ENCODE measurements at regions not wholly inside any gene's neighbourhood (a gene's known extent, or its start where the extent isn't known, plus 50 kb on each side); places are given as distances from the start of the nearest gene placed in this dataset.
"Not testable (repeated sequence)": the region's sequence is repeated elsewhere in the genome, so short reads cannot be mapped to it uniquely, and the experiment has no call there.

GRCh38 chr6:63023726-63024125 is 187.5 kb upstream of the FKBP1C start:
- no peaks in the 10 kb centered on the region for H3K36me3 ChIP-seq (ENCODE audit: insufficient read depth, low read length)
- no peaks in the 10 kb centered on the region for H3K4me1 ChIP-seq (ENCODE audit: insufficient read depth, low read length)
- no peak overlapping the region for H2AFZ ChIP-seq (ENCODE audit: low read length)
- no peak overlapping the region for H3K27ac ChIP-seq (ENCODE audit: low read depth, low read length)
- no peak for DNase-seq (ENCODE audit: insufficient read length, low spot score, missing footprints)
- H3K79me2 ChIP-seq (ENCODE audit: insufficient read depth, low read length) = no peaks in the 10 kb centered on the region
- no peaks in the 10 kb centered on the region for H3K9me3 ChIP-seq (ENCODE audit: low read depth, low read length)
- H3K27me3 ChIP-seq (ENCODE audit: insufficient read depth, low read length) = no peaks in the 10 kb centered on the region
- no peak overlapping the region for H3K4me2 ChIP-seq (ENCODE audit: insufficient read depth, low read length)
- no peak for TF ChIP-seq CTCF (IDR thresholded peaks at IDR 0.05; ENCODE audit: extremely low read depth, low read depth, low read length)
- H4K20me1 ChIP-seq (ENCODE audit: insufficient read depth, low read length) = no peaks in the 10 kb centered on the region
- H3K4me3 ChIP-seq (ENCODE audit: insufficient read depth, low read length) = no peak overlapping the region

- Histone ChIP-seq H3K79me2 (ENCODE audit: insufficient read depth, low read length) (no peaks in the 10 kb centered on the region), H2AFZ (ENCODE audit: low read length) (no peak overlapping the region), H3K4me1 (ENCODE audit: insufficient read depth, low read length) (no peaks in the 10 kb centered on the region), H3K4me2 (ENCODE audit: insufficient read depth, low read length) (no peak overlapping the region), H3K27ac (ENCODE audit: low read depth, low read length) (no peak overlapping the region), H3K4me3 (ENCODE audit: insufficient read depth, low read length) (no peak overlapping the region), H4K20me1 (ENCODE audit: insufficient read depth, low read length) (no peaks in the 10 kb centered on the region), H3K27me3 (ENCODE audit: insufficient read depth, low read length) (no peaks in the 10 kb centered on the region), H3K9me3 (ENCODE audit: low read depth, low read length) (no peaks in the 10 kb centered on the region), H3K36me3 (ENCODE audit: insufficient read depth, low read length) (no peaks in the 10 kb centered on the region)
- DNase-seq (ENCODE audit: insufficient read length, low spot score, missing footprints) = no peak
- TF ChIP-seq CTCF (IDR thresholded peaks at IDR 0.05; ENCODE audit: extremely low read depth, low read depth, low read length) = no peak
These were observed 162.1 kb upstream of the FKBP1C start for GRCh38 chr6:63049216-63049615.

- H3K4me1 ChIP-seq (ENCODE audit: insufficient read depth, low read length); H3K4me2 ChIP-seq (ENCODE audit: insufficient read depth, low read length); H3K36me3 ChIP-seq (ENCODE audit: insufficient read depth, low read length); H3K4me3 ChIP-seq (ENCODE audit: insufficient read depth, low read length); DNase-seq (ENCODE audit: insufficient read length, low spot score, missing footprints); H4K20me1 ChIP-seq (ENCODE audit: insufficient read depth, low read length); H3K27ac ChIP-seq (ENCODE audit: low read depth, low read length); H3K9me3 ChIP-seq (ENCODE audit: low read depth, low read length); H2AFZ ChIP-seq (ENCODE audit: low read length); H3K27me3 ChIP-seq (ENCODE audit: insufficient read depth, low read length); H3K79me2 ChIP-seq (ENCODE audit: insufficient read depth, low read length): not testable (repeated sequence)
These were observed 158.1 kb upstream of the FKBP1C start for GRCh38 chr6:63053206-63053605.

GRCh38 chr6:63058601-63059000 is 152.7 kb upstream of the FKBP1C start:
- H3K9me3 ChIP-seq (ENCODE audit: low read depth, low read length) = peaks cover 3% of the 10 kb centered on the region
- no peaks in the 10 kb centered on the region for H3K4me1 ChIP-seq (ENCODE audit: insufficient read depth, low read length)
- H3K4me2 ChIP-seq (ENCODE audit: insufficient read depth, low read length) = no peak overlapping the region
- H2AFZ ChIP-seq (ENCODE audit: low read length) = no peak overlapping the region
- no peaks in the 10 kb centered on the region for H3K36me3 ChIP-seq (ENCODE audit: insufficient read depth, low read length)
- no peak for TF ChIP-seq CTCF (IDR thresholded peaks at IDR 0.05; ENCODE audit: extremely low read depth, low read depth, low read length)
- H3K27me3 ChIP-seq (ENCODE audit: insufficient read depth, low read length) = no peaks in the 10 kb centered on the region
- H3K79me2 ChIP-seq (ENCODE audit: insufficient read depth, low read length) = no peaks in the 10 kb centered on the region
- H3K4me3 ChIP-seq (ENCODE audit: insufficient read depth, low read length) = no peak overlapping the region
- H3K27ac ChIP-seq (ENCODE audit: low read depth, low read length) = no peak overlapping the region
- H4K20me1 ChIP-seq (ENCODE audit: insufficient read depth, low read length) = no peaks in the 10 kb centered on the region
- DNase-seq (ENCODE audit: insufficient read length, low spot score, missing footprints) = no peak

All from osteoblast (primary cell).